Central memory CD8-positive, alpha-beta T cell (primary cell): ENCODE measurements at regions not wholly inside any gene's neighbourhood (a gene's known extent, or its start where the extent isn't known, plus 50 kb on each side); places are given as distances from the start of the nearest gene placed in this dataset.

Source experiments
- ATAC-seq: fragments of 150-1000 bp; cut with Tn5 transposase; replicated peaks from 2 replicates; pipeline ENCODE4 v1.10.0; 2022; ENCODE audit warnings: mild to moderate bottlenecking, moderate FRiP score, moderate number of reproducible peaks; ENCODE audit not compliant: poor library complexity, severe bottlenecking; ENCODE audit errors: extremely low read depth
- DNase-seq, 2 donors: peaks; one replicate each; pipeline ENCODE4 v3.0.0; 2021; ENCODE audit warnings: low spot score in 2 of 2
- H3K27ac Mint-ChIP-seq: one replicate; pipeline ENCODE4 v1.8.0; 2022; ENCODE audit warnings: low read depth, mild to moderate bottlenecking, moderate library complexity, mixed read lengths
- H3K27me3 Mint-ChIP-seq: one replicate; pipeline ENCODE4 v1.8.0; 2022; ENCODE audit warnings: mixed read lengths
- H3K36me3 Mint-ChIP-seq: one replicate; pipeline ENCODE4 v1.8.0; 2022; ENCODE audit warnings: mild to moderate bottlenecking, moderate library complexity, mixed read lengths; ENCODE audit not compliant: insufficient read depth
- H3K4me1 Mint-ChIP-seq: one replicate; pipeline ENCODE4 v1.8.0; 2022; ENCODE audit warnings: mixed read lengths
- H3K4me3 Mint-ChIP-seq: one replicate; pipeline ENCODE4 v1.8.0; 2022; ENCODE audit warnings: mild to moderate bottlenecking, moderate library complexity, mixed read lengths
- H3K9me3 Mint-ChIP-seq: one replicate; pipeline ENCODE4 v1.8.0; 2022; ENCODE audit warnings: mixed read lengths

- DNase-seq (no peak), ATAC-seq (no peak)
- Mint-ChIP-seq H3K36me3 (no peaks in the 10 kb centered on the region), H3K9me3 (no peaks in the 10 kb centered on the region), H3K4me1 (no peaks in the 10 kb centered on the region), H3K27me3 (peaks cover 12% of the 10 kb centered on the region), H3K27ac (no peak overlapping the region), H3K4me3 (no peak overlapping the region)
These were observed 185.4 kb downstream of the TTLL7 start for GRCh38 chr1:83813576-83813975.

- DNase-seq (no peak), ATAC-seq (no peak)
- H3K9me3 Mint-ChIP-seq = no peaks in the 10 kb centered on the region
- no peaks in the 10 kb centered on the region for H3K4me1 Mint-ChIP-seq
- H3K27me3 Mint-ChIP-seq = peaks cover 23% of the 10 kb centered on the region
- no peaks in the 10 kb centered on the region for H3K36me3 Mint-ChIP-seq
- no peak overlapping the region for H3K4me3 Mint-ChIP-seq
- H3K27ac Mint-ChIP-seq = no peak overlapping the region
These were observed 188.8 kb downstream of the TTLL7 start for GRCh38 chr1:83810144-83810543.

DNA sequence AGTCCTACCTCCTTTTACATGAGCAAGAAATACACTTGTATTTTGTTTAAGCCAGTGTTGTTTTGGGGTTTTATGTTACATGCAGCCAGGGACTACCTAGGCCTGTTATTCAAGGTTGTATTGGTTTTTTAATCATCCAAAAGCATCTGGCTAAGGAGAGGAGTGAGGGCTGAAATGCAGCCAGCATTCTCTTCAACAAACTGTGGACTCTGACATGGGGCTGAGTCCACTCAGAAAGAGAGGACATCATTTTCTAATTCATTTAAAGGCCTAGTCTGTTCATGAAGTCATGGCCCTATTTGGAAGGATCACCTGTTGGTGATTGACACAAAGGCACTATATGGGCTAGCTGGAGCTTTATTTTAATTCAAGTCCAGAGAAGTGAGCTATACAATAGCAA lies 190.4 kb downstream of the TTLL7 start:
- no peak overlapping the region for H3K27ac Mint-ChIP-seq
- peaks cover 18% of the 10 kb centered on the region for H3K27me3 Mint-ChIP-seq
- no peaks in the 10 kb centered on the region for H3K36me3 Mint-ChIP-seq
- H3K4me1 Mint-ChIP-seq = no peaks in the 10 kb centered on the region
- ATAC-seq (no peak), DNase-seq (no peak)
- no peak overlapping the region for H3K4me3 Mint-ChIP-seq
- H3K9me3 Mint-ChIP-seq = no peaks in the 10 kb centered on the region

DNA sequence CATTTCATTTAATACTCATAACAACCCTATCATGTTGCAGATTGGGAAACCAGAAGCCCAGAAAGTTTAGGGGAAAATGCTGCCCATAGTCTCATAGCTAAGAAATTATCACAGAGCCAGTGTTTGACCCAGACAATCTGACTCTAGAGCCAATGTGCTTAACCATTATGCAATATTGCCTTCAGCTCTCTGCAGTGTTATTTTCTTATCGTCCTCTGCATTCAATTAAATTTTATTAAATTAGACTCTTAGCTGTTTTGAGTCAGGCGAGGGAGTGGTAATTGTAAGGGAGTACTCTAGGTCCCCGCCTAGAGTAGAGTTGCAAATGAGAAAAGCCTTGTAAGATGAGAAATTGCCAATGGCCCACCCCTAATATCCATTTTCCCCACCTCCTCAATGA lies 191.1 kb downstream of the TTLL7 start:
- Mint-ChIP-seq H3K27me3 (peaks cover 11% of the 10 kb centered on the region), H3K36me3 (no peaks in the 10 kb centered on the region), H3K4me1 (no peaks in the 10 kb centered on the region), H3K9me3 (no peaks in the 10 kb centered on the region), H3K27ac (no peak overlapping the region), H3K4me3 (no peak overlapping the region)
- ATAC-seq = no peak
- DNase-seq = no peak

DNA sequence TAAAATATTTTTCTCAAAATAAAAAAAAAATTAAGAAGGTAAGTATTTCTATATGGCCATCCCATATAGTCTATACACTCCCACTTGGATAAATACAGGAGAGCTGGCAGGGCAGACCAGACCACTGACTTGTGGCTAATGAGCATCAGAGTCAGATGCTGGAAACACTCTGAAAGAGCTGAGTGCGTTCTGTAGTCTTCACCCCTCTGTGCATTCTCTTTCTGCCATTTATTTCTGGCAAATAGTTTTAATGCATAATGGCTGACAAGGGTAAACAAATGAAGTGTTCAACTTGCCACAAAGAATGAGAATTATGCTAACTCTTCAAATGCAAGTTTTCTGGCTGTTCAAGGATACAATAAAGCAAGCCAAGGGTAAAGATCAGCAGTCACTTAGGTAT lies 191.7 kb downstream of the TTLL7 start:
- Mint-ChIP-seq H3K27ac (no peak overlapping the region), H3K27me3 (peaks cover 11% of the 10 kb centered on the region), H3K4me3 (no peak overlapping the region), H3K9me3 (no peaks in the 10 kb centered on the region), H3K36me3 (no peaks in the 10 kb centered on the region), H3K4me1 (no peaks in the 10 kb centered on the region)
- no peak for DNase-seq
- no peak for ATAC-seq

DNA sequence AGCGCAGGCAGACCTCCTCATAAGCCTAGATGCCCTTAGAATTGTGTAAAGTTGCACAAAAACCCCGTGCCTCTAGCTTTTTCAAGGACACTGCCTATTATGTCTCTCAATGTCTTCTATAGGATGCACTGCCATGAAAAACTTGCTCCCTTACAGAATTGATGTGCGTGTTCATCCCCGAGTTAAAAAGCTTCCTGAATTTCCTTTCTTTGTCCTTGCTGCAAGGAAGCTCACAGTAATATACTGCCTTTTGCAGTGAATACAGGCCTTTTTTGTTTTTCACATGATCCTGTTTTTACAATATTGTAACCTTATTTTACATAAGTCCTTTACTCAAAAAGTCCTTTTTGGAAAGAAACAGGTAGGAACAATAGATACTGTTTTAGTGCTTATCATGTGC lies 193.0 kb downstream of the TTLL7 start:
- Mint-ChIP-seq H3K27me3 (peaks cover 11% of the 10 kb centered on the region), H3K36me3 (no peaks in the 10 kb centered on the region), H3K4me3 (no peak overlapping the region), H3K4me1 (no peaks in the 10 kb centered on the region), H3K27ac (no peak overlapping the region), H3K9me3 (no peaks in the 10 kb centered on the region)
- ATAC-seq = no peak
- DNase-seq = no peak

DNA sequence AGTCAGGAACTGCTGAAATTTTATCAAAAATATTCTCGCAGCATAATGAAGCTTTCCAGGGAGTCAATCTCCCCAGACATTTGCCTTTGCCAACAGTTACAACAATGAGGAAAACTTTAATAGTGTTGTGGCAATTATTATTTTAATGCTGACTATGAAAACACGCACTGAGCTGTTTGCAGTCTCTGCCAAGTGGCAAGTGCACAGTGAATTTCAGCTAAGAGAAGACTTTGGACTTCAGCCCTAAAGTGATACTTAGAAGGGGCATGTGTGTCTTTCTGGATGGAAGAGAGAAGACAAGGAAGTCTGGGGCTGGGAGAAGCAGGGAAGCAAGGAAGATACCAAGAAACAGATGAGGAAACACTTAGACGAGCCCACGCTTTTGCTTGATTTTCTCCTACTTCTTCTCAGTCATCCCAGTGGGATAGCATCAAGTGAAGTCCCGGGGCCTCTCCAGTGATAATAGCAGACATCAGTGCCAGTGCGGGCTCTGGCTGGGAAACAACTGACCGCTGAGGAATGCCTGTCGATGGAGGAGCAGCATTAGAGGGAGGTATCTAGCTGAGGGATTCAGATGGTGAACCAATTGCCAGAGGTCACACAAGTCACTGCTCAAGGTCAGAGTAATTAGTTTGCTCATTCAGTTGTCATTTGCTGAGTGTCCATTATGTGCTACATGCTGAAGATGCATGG lies 196.3 kb downstream of the TTLL7 start:
- no peak overlapping the region for H3K27ac Mint-ChIP-seq
- H3K4me3 Mint-ChIP-seq = no peak overlapping the region
- no peak for DNase-seq
- peaks cover 11% of the 10 kb centered on the region for H3K27me3 Mint-ChIP-seq
- no peaks in the 10 kb centered on the region for H3K9me3 Mint-ChIP-seq
- no peaks in the 10 kb centered on the region for H3K36me3 Mint-ChIP-seq
- no peak for ATAC-seq
- no peaks in the 10 kb centered on the region for H3K4me1 Mint-ChIP-seq

GRCh38 chr1:83802023-83802422 lies 196.9 kb downstream of the TTLL7 start:
- H3K36me3 Mint-ChIP-seq = no peaks in the 10 kb centered on the region
- no peaks in the 10 kb centered on the region for H3K4me1 Mint-ChIP-seq
- no peak for DNase-seq
- no peaks in the 10 kb centered on the region for H3K9me3 Mint-ChIP-seq
- ATAC-seq = no peak
- H3K27me3 Mint-ChIP-seq = peaks cover 11% of the 10 kb centered on the region
- no peak overlapping the region for H3K4me3 Mint-ChIP-seq
- H3K27ac Mint-ChIP-seq = no peak overlapping the region

GRCh38 chr1:83800066-83800465 lies 198.9 kb downstream of the TTLL7 start:
- Mint-ChIP-seq H3K9me3 (no peaks in the 10 kb centered on the region), H3K36me3 (no peaks in the 10 kb centered on the region), H3K4me1 (no peaks in the 10 kb centered on the region), H3K4me3 (no peak overlapping the region), H3K27me3 (no peaks in the 10 kb centered on the region), H3K27ac (no peak overlapping the region)
- DNase-seq = no peak
- ATAC-seq = no peak

DNA sequence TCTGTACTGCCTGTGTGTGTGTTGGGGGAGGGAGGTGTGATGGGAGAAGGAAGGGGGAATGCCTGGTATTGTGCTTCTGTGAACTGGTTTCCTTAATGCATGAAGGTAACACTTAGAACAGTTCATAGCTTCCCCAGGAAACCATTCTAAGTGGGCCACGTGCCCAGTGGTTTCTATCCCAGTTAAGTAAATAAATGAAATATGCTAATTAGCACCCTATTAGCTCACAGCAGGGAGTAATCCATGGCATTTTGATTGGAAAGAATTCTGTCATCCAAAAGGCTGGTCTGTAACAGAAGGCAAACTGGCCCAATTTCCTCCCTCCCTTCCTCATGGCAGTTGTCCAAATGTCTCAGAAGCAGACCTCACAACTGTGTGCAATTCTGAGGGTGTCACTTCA lies 199.3 kb downstream of the TTLL7 start:
- no peaks in the 10 kb centered on the region for H3K36me3 Mint-ChIP-seq
- no peak for DNase-seq
- H3K4me1 Mint-ChIP-seq = no peaks in the 10 kb centered on the region
- H3K27ac Mint-ChIP-seq = no peak overlapping the region
- no peak for ATAC-seq
- H3K4me3 Mint-ChIP-seq = no peak overlapping the region
- H3K9me3 Mint-ChIP-seq = no peaks in the 10 kb centered on the region
- no peaks in the 10 kb centered on the region for H3K27me3 Mint-ChIP-seq

DNA sequence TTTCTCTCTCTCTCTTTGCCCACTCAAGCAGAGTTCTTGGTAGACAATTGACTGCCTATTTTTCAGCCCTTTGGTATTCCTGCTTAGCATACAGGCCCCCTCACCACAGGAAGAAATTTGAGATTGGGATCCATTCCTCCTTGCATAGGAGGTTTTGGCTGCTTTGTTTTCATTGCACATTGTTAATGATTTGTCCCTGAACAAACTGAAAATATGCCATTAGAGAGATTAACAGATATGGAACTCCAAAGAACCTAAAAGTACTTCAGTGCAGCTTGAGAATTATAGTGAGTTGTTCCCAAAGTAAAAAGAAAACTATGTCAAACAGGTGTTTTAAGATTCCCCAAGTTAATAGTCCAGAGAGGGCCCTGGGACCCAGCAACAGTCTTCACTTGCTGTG lies 200.0 kb downstream of the TTLL7 start:
- DNase-seq (no peak), ATAC-seq (no peak)
- Mint-ChIP-seq H3K9me3 (no peaks in the 10 kb centered on the region), H3K36me3 (no peaks in the 10 kb centered on the region), H3K27me3 (no peaks in the 10 kb centered on the region), H3K4me3 (no peak overlapping the region), H3K4me1 (no peaks in the 10 kb centered on the region), H3K27ac (no peak overlapping the region)

- ATAC-seq = no peak
- no peaks in the 10 kb centered on the region for H3K27me3 Mint-ChIP-seq
- no peaks in the 10 kb centered on the region for H3K36me3 Mint-ChIP-seq
- no peak overlapping the region for H3K4me3 Mint-ChIP-seq
- no peak for DNase-seq
- no peaks in the 10 kb centered on the region for H3K9me3 Mint-ChIP-seq
- no peaks in the 10 kb centered on the region for H3K4me1 Mint-ChIP-seq
- H3K27ac Mint-ChIP-seq = no peak overlapping the region
These were observed 202.5 kb downstream of the TTLL7 start for GRCh38 chr1:83796409-83796808.

- Mint-ChIP-seq H3K4me1 (no peaks in the 10 kb centered on the region), H3K36me3 (no peaks in the 10 kb centered on the region), H3K9me3 (no peaks in the 10 kb centered on the region), H3K4me3 (no peak overlapping the region), H3K27me3 (no peaks in the 10 kb centered on the region), H3K27ac (no peak overlapping the region)
- DNase-seq (no peak), ATAC-seq (no peak)
These were observed 204.5 kb downstream of the TTLL7 start for GRCh38 chr1:83794384-83794783.
